Hematopoietic multipotent progenitor cell treated with erythropoietin and hydrocortisone succinate and interleukin-3 and kit ligand, for 8 days (in vitro differentiated cells): ENCODE measurements at regions not wholly inside any gene's neighbourhood (a gene's known extent, or its start where the extent isn't known, plus 50 kb on each side); places are given as distances from the start of the nearest gene placed in this dataset.

ENCODE experiments used
- DNase-seq: peaks from one replicate; pipeline ENCODE4 v3.0.0-alpha.2; 2015

- no peak for DNase-seq
Observed at GRCh38 chr13:47230155-47230554, 333.3 kb upstream of the HTR2A start.

GRCh38 chr13:47226516-47226915, 329.7 kb upstream of the HTR2A start:
- DNase-seq = no peak

GRCh38 chr13:47220453-47221140, 323.7 kb upstream of the HTR2A start:
- DNase-seq = no peak

DNA sequence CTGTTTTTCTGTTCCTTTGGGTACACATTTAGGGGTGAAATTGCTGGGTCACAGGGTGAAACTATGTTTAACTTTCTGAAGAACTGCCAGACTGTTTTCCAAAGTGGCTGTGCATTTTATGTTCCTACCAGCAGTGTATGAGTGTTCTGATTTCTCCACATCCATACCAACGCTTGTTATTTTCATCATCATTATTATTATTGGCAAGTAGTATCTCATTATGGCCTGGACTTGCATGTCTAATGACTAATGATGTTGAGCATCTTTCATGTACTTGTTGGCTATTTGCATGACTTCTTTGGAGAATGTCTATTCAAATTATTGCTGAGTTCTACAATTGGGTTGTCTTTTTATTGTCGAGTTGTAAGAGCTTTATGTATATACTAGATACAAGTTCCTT, 321.8 kb upstream of the HTR2A start:
- DNase-seq = no peak

DNA sequence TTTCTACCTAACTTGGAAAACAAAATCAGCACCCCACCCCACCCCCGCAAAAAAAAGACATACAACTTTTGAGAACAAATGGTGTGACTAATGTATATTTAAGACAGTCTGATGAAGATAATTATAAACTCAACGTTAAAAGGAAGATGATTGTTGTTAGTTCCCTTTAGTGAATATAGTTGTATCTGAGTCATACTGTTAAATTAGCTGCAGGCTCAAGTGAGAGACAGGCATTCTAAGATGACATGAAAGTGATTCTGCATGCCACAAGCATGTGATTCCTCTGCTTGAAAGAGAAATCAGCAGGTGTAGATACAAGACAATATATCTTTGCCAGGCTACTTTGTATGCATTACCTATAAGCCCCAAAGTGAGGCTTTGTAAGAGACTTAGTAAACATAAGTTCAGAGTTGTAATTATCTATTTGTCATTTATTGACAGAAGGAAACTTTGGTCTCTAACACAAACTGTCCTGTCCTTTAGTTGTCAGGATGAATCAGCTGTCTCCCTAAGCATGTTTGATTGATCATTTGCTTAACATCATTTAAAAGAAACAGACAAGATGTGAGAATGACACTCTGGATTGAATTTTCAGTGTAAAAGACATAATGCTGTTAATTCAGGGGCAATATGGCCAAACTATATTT, 319.4 kb upstream of the HTR2A start:
- no peak for DNase-seq

GRCh38 chr13:47215736-47216135, 318.9 kb upstream of the HTR2A start:
- DNase-seq = no peak

- DNase-seq = no peak
Observed at GRCh38 chr13:47213047-47213446, 316.2 kb upstream of the HTR2A start.

DNA sequence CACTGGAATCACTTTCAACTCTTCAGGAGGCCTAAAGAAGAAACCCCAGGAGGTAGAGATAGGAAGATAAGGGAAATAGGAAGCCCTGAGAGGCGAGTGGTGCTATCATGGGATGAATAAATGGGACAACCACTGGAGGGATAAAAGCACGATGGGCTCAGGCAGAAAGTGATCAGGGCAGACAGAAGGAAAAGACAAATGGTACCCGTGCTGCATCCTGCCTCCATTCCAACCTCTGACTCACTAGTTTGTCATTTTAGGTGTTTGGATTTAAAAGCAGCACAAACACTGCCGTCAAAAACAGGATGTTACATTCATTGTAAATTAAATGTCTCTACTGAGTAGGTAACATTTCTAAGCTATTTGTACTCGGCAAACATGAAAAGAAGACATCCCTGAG, 314.3 kb upstream of the HTR2A start:
- no peak for DNase-seq

DNA sequence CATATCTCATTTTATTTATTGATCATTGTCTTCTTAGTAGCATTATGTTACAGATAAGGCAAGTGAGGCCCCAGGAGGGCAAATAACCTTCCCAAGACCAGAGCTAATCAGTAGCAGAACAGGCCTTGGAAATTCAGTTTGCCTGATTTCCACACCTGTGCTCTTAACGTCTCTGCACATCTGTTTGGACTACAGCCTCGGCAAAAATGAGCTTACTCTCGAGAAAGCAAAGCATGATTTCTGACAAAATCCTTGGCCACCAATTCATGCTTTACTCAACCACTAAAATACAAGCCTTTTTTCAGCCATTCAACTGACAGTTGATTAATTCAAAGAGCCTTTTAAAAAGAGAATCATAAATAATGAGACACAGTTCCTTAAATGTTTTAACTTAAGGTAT, 309.3 kb upstream of the HTR2A start:
- DNase-seq = no peak

DNA sequence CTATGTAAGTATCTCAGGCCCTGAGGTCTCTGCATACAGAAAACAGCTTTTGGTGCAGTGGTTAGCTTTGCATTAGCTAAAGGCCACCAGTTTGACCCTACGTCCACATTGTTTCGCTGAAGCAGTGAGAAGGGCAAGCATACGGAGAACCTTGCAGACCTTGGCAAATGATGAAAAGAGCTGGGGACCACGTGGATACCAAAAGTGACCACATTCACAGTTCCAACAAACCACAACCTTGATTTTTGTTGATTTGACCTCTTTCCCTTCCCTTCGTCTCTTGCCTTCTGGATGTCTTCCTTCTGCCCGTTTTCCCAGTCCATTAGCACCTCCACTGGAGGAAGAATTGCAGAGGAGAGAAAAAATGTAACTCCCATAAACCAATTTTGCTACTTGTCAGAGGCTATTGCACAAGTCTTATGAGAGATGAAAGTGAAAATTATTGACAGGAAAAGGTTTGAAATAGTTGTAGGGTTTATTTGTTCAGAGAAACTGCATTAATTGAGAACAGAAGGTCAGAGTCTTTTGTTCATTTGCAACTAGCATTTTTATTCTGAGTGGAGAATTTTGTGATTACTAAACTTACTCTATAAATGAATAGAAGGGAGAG, 293.9 kb upstream of the HTR2A start:
- DNase-seq = no peak

GRCh38 chr13:47188802-47189201, 291.9 kb upstream of the HTR2A start:
- DNase-seq = no peak

GRCh38 chr13:47186471-47186870, 289.6 kb upstream of the HTR2A start:
- DNase-seq = no peak

DNA sequence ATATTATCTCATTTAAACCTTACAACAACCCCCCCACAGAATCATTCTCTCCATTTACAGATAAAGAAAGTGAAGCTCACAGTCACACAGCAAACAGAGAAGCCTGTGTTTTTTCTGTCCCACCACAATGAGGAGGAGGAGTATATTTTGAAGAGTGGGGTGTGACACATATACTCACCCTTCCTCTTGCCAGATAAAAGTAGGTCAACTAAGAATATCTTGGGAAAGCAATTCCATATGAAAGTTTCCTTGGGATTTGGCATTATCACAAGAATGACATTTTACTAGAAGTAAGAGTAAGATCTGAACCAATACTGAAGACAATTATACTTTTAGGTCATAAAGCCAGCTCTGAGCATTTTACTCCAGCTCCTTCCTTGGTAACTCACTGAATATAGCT, 287.5 kb upstream of the HTR2A start:
- DNase-seq = no peak

- DNase-seq = no peak
Observed at GRCh38 chr13:47179321-47179720, 282.5 kb upstream of the HTR2A start.

DNA sequence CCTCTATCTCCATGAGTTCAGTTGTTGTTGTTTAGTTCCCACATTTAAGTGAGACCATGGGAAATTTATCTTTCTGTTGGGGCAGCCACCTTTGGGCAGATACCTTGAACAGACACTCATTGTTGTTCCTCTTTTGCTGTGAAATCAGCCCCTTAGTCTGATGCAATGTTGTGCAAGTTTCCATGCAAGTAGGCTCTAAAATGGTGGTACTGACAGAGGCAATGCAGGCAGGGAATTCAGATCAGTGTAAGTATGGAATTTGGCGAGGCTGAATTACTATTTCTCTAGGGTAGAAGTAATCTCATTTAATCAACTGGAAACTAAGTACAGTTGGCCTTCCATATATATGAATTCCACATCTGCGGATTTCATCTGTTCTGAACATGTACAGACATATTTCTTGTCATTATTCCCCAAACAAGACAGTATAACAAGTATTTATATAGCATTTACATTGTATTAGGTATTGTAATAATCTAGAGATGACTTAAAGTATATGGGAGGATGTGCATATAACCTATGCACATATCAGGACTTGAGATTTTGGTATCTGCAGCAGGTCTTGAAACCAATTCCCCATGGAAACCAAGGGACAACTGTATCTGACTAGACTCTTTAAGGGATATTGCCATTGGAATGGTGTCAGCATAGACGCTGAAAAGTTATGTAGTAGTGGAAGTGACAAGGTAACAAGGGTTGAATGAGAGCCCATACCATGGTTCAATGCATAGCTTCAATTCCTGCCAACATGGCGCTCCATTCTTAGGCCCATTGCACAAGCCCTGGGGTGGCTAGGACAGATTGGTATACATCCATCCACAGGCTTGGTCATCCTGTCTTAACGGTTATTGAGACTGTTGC, 281.5 kb upstream of the HTR2A start:
- DNase-seq = peak; percentile 2

DNA sequence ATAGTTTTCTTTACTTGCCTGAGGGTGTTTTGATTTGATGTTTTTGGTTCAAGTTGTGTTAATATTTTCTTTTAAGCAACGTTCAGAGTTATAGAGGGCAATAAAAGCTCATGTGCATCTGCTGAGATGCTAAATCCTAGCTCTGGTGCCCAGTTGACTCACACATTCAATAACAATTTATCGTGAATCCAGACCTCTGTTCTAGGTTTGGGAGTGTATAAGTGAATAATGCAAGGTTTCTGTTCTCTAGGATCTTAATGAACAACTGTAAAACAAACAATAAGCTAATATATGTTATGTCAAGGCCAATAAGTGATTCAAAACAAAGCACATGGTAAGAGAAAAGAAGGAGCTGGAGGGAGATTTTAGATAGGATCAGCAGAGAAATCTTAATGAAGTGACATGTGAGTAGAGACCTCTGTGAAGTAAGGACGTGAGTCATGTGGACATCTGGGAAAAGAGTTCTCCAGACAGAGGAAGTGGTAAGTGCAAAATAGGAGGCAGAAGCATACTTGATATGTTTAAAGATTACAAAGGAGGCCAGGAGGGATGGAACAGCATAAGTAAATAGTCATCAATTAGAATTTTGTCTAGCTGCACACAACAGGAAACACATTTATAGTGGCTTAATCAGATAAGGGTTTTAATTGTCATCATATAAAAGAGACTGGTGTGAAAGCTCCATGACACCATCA, 278.5 kb upstream of the HTR2A start:
- DNase-seq = no peak

DNA sequence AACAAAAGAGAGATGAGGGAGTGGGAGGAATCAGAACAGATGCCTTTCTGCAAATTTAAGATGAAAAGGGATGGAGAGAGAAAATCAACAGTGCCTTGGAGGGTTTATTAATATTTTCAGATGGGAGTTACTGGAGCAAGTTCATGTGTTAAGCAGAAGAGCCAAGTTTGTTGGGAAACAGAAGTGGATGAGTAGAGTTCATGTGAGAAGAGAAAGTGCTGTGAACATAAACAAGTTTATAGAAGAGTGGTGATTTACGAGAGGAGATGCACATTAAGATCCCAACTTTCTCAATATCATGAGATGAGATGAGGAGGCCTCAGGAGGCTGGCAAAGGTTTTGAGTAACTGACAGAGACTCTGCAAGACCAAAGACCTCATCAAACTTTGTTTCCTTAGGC, 274.1 kb upstream of the HTR2A start:
- DNase-seq = no peak

DNA sequence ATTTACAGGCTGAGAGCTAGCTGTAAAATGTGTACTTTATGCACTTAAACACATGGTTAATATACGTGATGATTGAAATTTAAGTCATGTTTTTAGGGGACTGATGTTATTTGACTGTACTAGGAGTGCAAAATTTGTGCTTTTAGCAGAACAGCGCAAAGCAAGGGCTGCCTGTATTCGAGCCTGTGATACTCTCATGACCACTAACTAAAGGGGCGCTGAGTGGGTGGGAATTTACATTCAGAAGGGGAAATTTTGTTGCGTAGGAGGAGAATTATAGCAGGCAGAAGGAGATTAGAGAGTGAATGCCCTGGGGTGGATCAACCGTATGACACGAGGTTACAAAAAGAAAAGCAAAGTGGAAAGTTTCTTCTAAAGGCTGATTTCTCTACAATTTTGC, 271.8 kb upstream of the HTR2A start:
- DNase-seq = no peak

DNA sequence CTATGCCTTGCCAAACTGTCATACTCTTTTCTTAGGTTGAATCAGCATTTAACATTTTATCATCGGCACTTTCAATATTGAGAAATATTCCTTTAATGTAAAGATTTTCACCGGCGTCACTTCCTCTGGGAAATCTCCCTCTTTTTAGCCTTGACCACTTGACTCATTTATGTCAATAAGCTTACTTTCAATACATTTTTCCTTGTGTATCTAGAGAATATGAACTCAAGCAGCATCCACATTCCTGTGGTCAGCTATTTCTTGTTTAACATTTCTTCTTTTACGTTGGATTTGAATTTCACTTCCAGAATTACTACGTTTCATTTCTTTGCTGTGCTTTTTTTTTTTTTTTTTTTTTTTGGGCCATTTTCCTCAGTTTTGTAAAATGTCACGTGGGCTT, 271.2 kb upstream of the HTR2A start:
- DNase-seq = no peak

DNA sequence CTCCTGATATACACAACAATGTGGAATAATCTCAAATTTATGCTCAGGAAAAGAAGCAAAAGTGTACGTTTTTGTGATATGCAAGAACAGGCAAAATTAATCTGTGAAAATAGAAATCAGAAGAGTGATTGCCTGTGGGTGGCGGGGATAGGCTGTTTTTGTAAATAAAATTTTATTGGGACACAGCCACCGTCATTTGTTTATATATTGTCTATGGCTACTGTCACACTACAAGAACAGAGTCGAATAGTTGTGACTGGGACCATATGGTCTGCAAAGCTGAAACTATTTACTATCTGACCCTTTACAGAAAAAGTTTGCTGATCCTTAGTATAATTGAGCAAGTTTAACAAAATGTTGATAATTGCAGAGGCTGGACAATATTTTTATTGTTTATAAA, 269.5 kb upstream of the HTR2A start:
- DNase-seq = no peak

- DNase-seq = no peak
Observed at GRCh38 chr13:47159853-47160550, 263.1 kb upstream of the HTR2A start.

GRCh38 chr13:47158593-47158992, 261.7 kb upstream of the HTR2A start:
- DNase-seq = no peak
